ENCODE measurements at regions not wholly inside any gene's neighbourhood (a gene's known extent, or its start where the extent isn't known, plus 50 kb on each side); places are given as distances from the start of the nearest gene placed in this dataset.

DNA sequence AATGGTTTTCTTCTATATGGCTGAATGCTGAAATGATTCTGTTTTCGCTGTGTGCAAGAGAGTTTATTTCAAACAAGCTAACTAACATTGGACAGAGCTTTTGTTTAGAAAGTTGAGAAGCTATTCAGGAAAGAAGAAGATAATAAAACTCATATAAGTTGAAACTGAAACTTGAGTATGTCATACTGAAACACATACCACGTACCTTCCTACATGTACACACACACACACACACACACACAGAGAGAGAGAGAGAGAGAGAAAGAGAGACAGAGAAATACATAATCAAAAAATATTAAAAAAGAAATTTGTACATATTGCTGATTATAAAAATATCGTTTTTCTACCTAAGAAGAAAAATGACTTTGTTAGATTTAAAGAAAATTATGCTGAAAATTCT lies 561.9 kb upstream of the KCND2 start:
- TF ChIP-seq, protein P1, sequence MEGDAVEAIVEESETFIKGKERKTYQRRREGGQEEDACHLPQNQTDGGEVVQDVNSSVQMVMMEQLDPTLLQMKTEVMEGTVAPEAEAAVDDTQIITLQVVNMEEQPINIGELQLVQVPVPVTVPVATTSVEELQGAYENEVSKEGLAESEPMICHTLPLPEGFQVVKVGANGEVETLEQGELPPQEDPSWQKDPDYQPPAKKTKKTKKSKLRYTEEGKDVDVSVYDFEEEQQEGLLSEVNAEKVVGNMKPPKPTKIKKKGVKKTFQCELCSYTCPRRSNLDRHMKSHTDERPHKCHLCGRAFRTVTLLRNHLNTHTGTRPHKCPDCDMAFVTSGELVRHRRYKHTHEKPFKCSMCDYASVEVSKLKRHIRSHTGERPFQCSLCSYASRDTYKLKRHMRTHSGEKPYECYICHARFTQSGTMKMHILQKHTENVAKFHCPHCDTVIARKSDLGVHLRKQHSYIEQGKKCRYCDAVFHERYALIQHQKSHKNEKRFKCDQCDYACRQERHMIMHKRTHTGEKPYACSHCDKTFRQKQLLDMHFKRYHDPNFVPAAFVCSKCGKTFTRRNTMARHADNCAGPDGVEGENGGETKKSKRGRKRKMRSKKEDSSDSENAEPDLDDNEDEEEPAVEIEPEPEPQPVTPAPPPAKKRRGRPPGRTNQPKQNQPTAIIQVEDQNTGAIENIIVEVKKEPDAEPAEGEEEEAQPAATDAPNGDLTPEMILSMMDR (IDR thresholded peaks at IDR 0.05) = no peak
- Mint-ChIP-seq H3K4me1 (no peaks in the 10 kb centered on the region), H3K27me3 (no peaks in the 10 kb centered on the region), H3K9me3 (peaks cover 2% of the 10 kb centered on the region), H3K27ac (no peak overlapping the region), H3K4me3 (no peak overlapping the region), H3K36me3 (ENCODE audit: low read depth) (no peaks in the 10 kb centered on the region)
- ChIA-PET CTCF (no interaction called here), POLR2A (no interaction called here)
- ATAC-seq (ENCODE audit: low read depth) = no peak
- no peak for DNase-seq
- intact Hi-C loops (cut with micrococcal nuclease) = no loop called here

DNA sequence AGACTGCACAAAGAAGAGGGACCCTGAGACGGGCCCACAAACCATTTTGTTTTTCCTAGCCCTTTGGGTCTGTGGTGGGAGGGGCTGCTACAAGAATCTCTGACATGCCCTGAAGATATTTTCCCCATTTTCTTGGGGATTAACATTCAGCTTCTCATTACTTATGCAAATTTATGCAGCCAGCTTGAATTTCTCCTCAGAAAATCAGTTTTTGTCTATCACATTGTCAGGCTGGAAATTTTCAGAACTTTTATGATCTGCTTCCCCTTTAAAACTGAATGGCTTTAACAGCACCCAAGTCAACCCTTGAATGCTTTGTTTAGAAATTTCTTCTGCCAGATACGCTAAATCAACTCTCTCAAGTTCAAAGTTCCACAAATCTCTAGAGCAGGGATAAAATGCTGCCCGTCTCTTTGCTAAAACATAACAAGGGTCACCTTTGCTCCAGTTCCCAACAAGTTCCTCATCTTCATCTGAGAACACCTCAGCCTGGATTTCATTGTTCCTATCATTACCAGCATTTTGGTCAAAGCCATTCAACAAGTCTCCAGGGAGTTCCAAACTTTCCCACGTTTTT lies 560.0 kb upstream of the KCND2 start:
- intact Hi-C loops (cut with micrococcal nuclease) = no loop called here
- TF ChIP-seq, protein P1 (IDR thresholded peaks at IDR 0.05) = no peak
- ChIA-PET POLR2A (no interaction called here), CTCF (no interaction called here)
- Mint-ChIP-seq H3K36me3 (ENCODE audit: low read depth) (no peaks in the 10 kb centered on the region), H3K9me3 (peaks cover 2% of the 10 kb centered on the region), H3K4me3 (no peak overlapping the region), H3K27me3 (no peaks in the 10 kb centered on the region), H3K27ac (no peak overlapping the region), H3K4me1 (no peaks in the 10 kb centered on the region)
- no peak for ATAC-seq (ENCODE audit: low read depth)
- DNase-seq = no peak

DNA sequence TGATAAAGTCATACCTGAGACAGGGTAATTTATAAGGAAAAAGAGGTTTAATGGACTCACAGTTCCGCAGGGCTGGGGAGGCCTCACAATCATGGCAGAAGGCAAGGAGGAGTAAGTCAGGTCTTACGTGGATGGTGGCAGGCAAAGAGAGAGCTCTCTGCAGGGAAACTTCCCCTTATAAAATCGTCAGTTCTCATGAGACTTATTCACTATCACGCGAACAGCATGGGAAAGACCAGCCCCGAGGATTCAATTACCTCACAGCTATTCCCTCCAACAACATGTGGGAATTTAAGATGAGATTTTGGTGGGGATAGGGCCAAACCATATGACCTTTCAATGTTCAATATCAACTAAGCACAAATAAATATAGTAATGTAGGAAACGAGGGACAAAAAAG lies 559.4 kb upstream of the KCND2 start:
- Mint-ChIP-seq H3K9me3 (peaks cover 2% of the 10 kb centered on the region), H3K27ac (no peak overlapping the region), H3K36me3 (ENCODE audit: low read depth) (no peaks in the 10 kb centered on the region), H3K27me3 (no peaks in the 10 kb centered on the region), H3K4me3 (no peak overlapping the region), H3K4me1 (no peaks in the 10 kb centered on the region)
- ATAC-seq (ENCODE audit: low read depth) = no peak
- ChIA-PET POLR2A (no interaction called here), CTCF (no interaction called here)
- intact Hi-C loops (cut with micrococcal nuclease) = no loop called here
- TF ChIP-seq, protein P1 (IDR thresholded peaks at IDR 0.05) = no peak
- no peak for DNase-seq

DNA sequence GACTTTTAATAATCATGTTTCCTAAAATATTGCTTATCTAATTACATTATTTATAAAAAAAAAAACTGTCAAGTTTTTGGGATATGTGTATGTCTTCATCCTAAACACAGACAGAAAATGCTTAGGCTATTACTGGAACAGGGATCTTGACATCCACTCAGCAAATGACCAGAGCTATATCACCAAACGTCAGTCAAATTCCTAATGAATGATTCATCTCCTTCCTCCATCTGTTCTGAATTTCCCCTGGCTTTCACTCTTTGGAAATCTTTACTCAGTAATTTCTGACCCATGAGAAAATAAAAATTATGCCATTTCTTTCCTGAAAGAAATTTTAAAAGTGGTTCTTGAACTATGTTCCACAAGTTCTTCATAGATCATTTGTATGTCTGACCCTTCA lies 552.4 kb upstream of the KCND2 start:
- Mint-ChIP-seq H3K9me3 (no peaks in the 10 kb centered on the region), H3K4me3 (no peak overlapping the region), H3K27ac (no peak overlapping the region), H3K27me3 (no peaks in the 10 kb centered on the region), H3K4me1 (no peaks in the 10 kb centered on the region), H3K36me3 (ENCODE audit: low read depth) (no peaks in the 10 kb centered on the region)
- ATAC-seq (ENCODE audit: low read depth) (no peak), DNase-seq (no peak)
- POLR2A ChIA-PET = no interaction called here
- TF ChIP-seq, protein P1 (IDR thresholded peaks at IDR 0.05) = no peak
- intact Hi-C loops (cut with micrococcal nuclease) = no loop called here
- CTCF ChIA-PET = no interaction called here

DNA sequence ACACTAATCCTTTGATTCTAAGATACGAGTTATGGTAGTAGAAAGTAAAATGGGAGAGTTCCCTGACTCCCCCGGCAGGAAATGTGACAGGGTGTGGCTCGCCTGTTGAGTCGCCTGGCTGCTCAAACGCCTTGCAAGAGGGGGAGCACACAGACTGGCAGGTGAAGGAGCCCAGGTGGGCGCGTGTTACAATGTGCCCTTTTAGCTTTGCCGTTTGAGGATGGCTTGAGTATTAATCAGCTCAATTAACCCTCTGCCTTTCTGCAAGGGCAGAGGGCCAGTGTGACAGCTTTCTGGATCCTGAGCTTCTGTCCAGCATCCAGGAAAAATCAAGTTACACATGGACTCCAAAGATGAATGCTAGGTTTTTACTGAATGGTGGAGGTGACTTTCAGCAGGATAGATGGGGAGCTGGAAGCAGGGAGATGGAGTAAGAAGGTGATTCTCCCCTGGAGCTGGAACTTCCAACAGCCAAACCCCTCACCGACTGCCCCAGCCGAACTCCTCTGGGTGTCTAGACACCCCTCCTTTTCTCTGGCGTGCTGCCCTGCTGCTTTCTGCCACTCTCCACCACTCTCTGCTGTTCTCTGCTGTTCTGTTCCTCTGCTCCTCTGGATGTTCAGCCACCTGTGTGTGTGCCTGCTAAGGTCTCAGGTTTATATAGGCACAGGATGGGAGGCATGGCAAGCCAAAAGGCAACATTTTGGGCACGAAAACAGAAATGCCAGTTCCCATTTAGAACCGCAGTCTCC lies 548.8 kb upstream of the KCND2 start:
- no peak for DNase-seq
- CTCF ChIA-PET = no interaction called here

More for the DNA sequence above, 548.8 kb upstream of the KCND2 start:
- TF ChIP-seq, protein P1 (IDR thresholded peaks at IDR 0.05) = no peak
- H3K9me3 Mint-ChIP-seq = no peaks in the 10 kb centered on the region
- no peak for ATAC-seq (ENCODE audit: low read depth)
- H3K27ac Mint-ChIP-seq = no peak overlapping the region
- POLR2A ChIA-PET = no interaction called here
- H3K4me3 Mint-ChIP-seq = no peak overlapping the region
- H3K27me3 Mint-ChIP-seq = no peaks in the 10 kb centered on the region
- intact Hi-C loops (cut with micrococcal nuclease) = no loop called here
- no peaks in the 10 kb centered on the region for H3K4me1 Mint-ChIP-seq
- H3K36me3 Mint-ChIP-seq (ENCODE audit: low read depth) = no peaks in the 10 kb centered on the region
